GM23338 (cell line): ENCODE measurements at regions not wholly inside any gene's neighbourhood (a gene's known extent, or its start where the extent isn't known, plus 50 kb on each side); places are given as distances from the start of the nearest gene placed in this dataset.

Source experiments
- ATAC-seq: fragments of 200-7000 bp; cut with Tn5 transposase; 3 replicates; pipeline ENCODE4 v1.9.1; 2020
- DNase-seq: peaks from one replicate; pipeline ENCODE4 v3.0.0-alpha.2; 2015; ENCODE audit warnings: low spot score
- H2AFZ ChIP-seq: fragments of 200-600 bp; sonication (generic); 2 replicates; pipeline ENCODE4 v1.8.0; 2016; ENCODE audit warnings: antibody characterized with exemption, mild to moderate bottlenecking, moderate library complexity
- H3F3A ChIP-seq: fragments of 200-600 bp; sonication (generic); replicated peaks from 2 replicates; pipeline ENCODE4 v1.8.0; 2017; ENCODE audit warnings: antibody characterized with exemption, mixed run types, low read depth
- H3K27ac ChIP-seq: fragments of 200-600 bp; sonication (generic); 2 replicates; pipeline ENCODE4 v1.6.1; 2016; ENCODE audit warnings: low read depth
- H3K27me3 ChIP-seq: fragments of 200-600 bp; sonication (generic); 2 replicates; pipeline ENCODE4 v1.8.0; 2016; ENCODE audit warnings: mild to moderate bottlenecking, mixed run types, moderate library complexity; ENCODE audit not compliant: insufficient read depth
- H3K36me3 ChIP-seq: fragments of 200-600 bp; sonication (generic); 2 replicates; pipeline ENCODE4 v1.8.0; 2016; ENCODE audit warnings: mild to moderate bottlenecking; ENCODE audit not compliant: insufficient read depth
- H3K4me1 ChIP-seq: fragments of 200-600 bp; sonication (generic); 2 replicates; pipeline ENCODE4 v1.8.0; 2016; ENCODE audit warnings: mild to moderate bottlenecking, moderate library complexity; ENCODE audit not compliant: insufficient read depth
- H3K4me2 ChIP-seq: fragments of 200-600 bp; sonication (generic); 2 replicates; pipeline ENCODE4 v1.7.1; 2017; ENCODE audit warnings: mixed run types
- H3K4me3 ChIP-seq: fragments of 200-600 bp; sonication (generic); 2 replicates; pipeline ENCODE4 v1.6.1; 2016; ENCODE audit warnings: mixed run types
- H3K79me2 ChIP-seq: fragments of 200-600 bp; sonication (generic); replicated peaks from 2 replicates; pipeline ENCODE4 v1.8.0; 2017; ENCODE audit warnings: mild to moderate bottlenecking; ENCODE audit not compliant: insufficient read depth
- H3K9me2 ChIP-seq: fragments of 200-600 bp; sonication (generic); 2 replicates; pipeline ENCODE4 v1.8.0; 2017; ENCODE audit not compliant: insufficient read depth
- H4K20me1 ChIP-seq: fragments of 200-600 bp; sonication (generic); replicated peaks from 2 replicates; pipeline ENCODE4 v1.8.0; 2017; ENCODE audit warnings: mild to moderate bottlenecking; ENCODE audit not compliant: insufficient read depth
- H3K27ac Mint-ChIP-seq: 2 replicates; pipeline ENCODE4 v1.8.0; 2020; ENCODE audit warnings: inconsistent platforms, mild to moderate bottlenecking, moderate library complexity, mixed read lengths
- H3K27me3 Mint-ChIP-seq: 3 replicates; pipeline ENCODE4 v1.8.0; 2022; ENCODE audit warnings: low read depth, mild to moderate bottlenecking, moderate library complexity, mixed read lengths, inconsistent platforms; ENCODE audit not compliant: insufficient read depth, poor library complexity
- H3K36me3 Mint-ChIP-seq: 3 replicates; pipeline ENCODE4 v1.8.0; 2021; ENCODE audit warnings: low read depth, mild to moderate bottlenecking, inconsistent platforms, moderate library complexity, mixed read lengths
- H3K4me1 Mint-ChIP-seq: 3 replicates; pipeline ENCODE4 v1.8.0; 2020; ENCODE audit warnings: mild to moderate bottlenecking, inconsistent platforms, mixed read lengths
- H3K4me3 Mint-ChIP-seq: 3 replicates; pipeline ENCODE4 v1.8.0; 2021; ENCODE audit warnings: moderate library complexity, mild to moderate bottlenecking, inconsistent platforms, mixed read lengths
- H3K9me3 Mint-ChIP-seq: 3 replicates; pipeline ENCODE4 v1.8.0; 2020; ENCODE audit warnings: moderate library complexity, mild to moderate bottlenecking, inconsistent platforms, mixed read lengths
- CREB1 ChIP-seq: fragments of 250-450 bp; sonication (Bioruptor Pico); IDR thresholded peaks from 2 replicates; pipeline ENCODE4 v1.5.0; 2020; ENCODE audit warnings: low read depth, mild to moderate bottlenecking, moderate library complexity
- CTCF ChIP-seq, 2 experiments: fragments of 200-600 bp in 1 of 2; sonication (generic) in 1 of 2; conservative IDR thresholded peaks; 2 replicates each; pipeline versions ENCODE4 v1.5.1 to v1.6.1; 2016 to 2017; ENCODE audit warnings: antibody characterized with exemption in 2 of 2, low read depth in 2 of 2, mild to moderate bottlenecking in 2 of 2, moderate library complexity in 1 of 2
- ETS1 ChIP-seq: IDR thresholded peaks from 2 replicates; pipeline ENCODE4 v1.6.1; 2016; ENCODE audit warnings: antibody characterized with exemption
- EZH2 ChIP-seq: fragments of 200-600 bp; sonication (generic); IDR thresholded peaks from one replicate; pipeline ENCODE4 v1.8.0; 2017; ENCODE audit warnings: antibody characterized with exemption, mild to moderate bottlenecking, low read depth; ENCODE audit not compliant: unreplicated experiment
- JUNB ChIP-seq: IDR thresholded peaks from one replicate; pipeline ENCODE4 v1.6.1; 2016; ENCODE audit warnings: antibody characterized with exemption; ENCODE audit not compliant: unreplicated experiment
- NANOG ChIP-seq: IDR thresholded peaks from 2 replicates; pipeline ENCODE4 v1.6.1; 2016; ENCODE audit warnings: antibody characterized with exemption, borderline replicate concordance
- POLR2AphosphoS5 ChIP-seq: IDR thresholded peaks from 2 replicates; pipeline ENCODE4 v1.6.1; 2016; ENCODE audit warnings: antibody characterized with exemption, low read depth
- REST ChIP-seq: IDR thresholded peaks from one replicate; pipeline ENCODE4 v1.6.1; 2018; ENCODE audit warnings: antibody characterized with exemption; ENCODE audit not compliant: unreplicated experiment
- STAT1 ChIP-seq: IDR thresholded peaks from one replicate; pipeline ENCODE4 v1.6.1; 2016; ENCODE audit warnings: antibody characterized with exemption; ENCODE audit not compliant: unreplicated experiment
- ZNF114 ChIP-seq: fragments of 250-450 bp; sonication (Bioruptor Pico); IDR thresholded peaks from 2 replicates; pipeline ENCODE4 v1.5.0; 2020; ENCODE audit warnings: mild to moderate bottlenecking, moderate library complexity
- ZNF462 ChIP-seq: fragments of 250-450 bp; sonication (Bioruptor Pico); IDR thresholded peaks from 2 replicates; pipeline ENCODE4 v1.5.0; 2020; ENCODE audit warnings: mild to moderate bottlenecking, moderate library complexity

GRCh38 chr5:106940986-106941385 is 729.8 kb downstream of the EFNA5 start (continued):
- no peak for TF ChIP-seq ZNF462 (CRISPR knock-in tag)
- no peak for TF ChIP-seq CTCF (conservative IDR thresholded peaks at IDR 0.05; ENCODE audit: low read depth in 2 of 2)
- TF ChIP-seq ZNF114 = no peak
- TF ChIP-seq STAT1 = no peak
- no peak for TF ChIP-seq NANOG
- no peak for TF ChIP-seq EZH2

- peaks cover 3% of the 10 kb centered on the region; the same call in 1 of the 3 replicates for H3K9me3 Mint-ChIP-seq
Measured at GRCh38 chr5:106940301-106940846, 730.4 kb downstream of the EFNA5 start.

More at GRCh38 chr5:106940301-106940846, 730.4 kb downstream of the EFNA5 start:
- Histone ChIP-seq H3K4me3 (no peak overlapping the region), H4K20me1 (no peaks in the 10 kb centered on the region), H3K79me2 (no peaks in the 10 kb centered on the region), H3K4me1 (no peaks in the 10 kb centered on the region), H2AFZ (no peak overlapping the region), H3F3A (no peaks in the 10 kb centered on the region), H3K27me3 (no peaks in the 10 kb centered on the region), H3K4me2 (no peak overlapping the region), H3K36me3 (no peaks in the 10 kb centered on the region), H3K27ac (no peak overlapping the region), H3K9me2 (0 out of 2 replicates have a peak, but pooled peaks cover 4% of the 10 kb centered on the region)
- TF ChIP-seq CREB1 (CRISPR knock-in tag) (no peak), ETS1 (no peak), NANOG (no peak), REST (peak; percentile 55), JUNB (no peak), ZNF114 (no peak), STAT1 (no peak), POLR2AphosphoS5 (no peak)
- H3K27me3 Mint-ChIP-seq = peaks cover 1% of the 10 kb centered on the region
- no peak overlapping the region for H3K4me3 Mint-ChIP-seq
- H3K27ac Mint-ChIP-seq = no peak overlapping the region
- DNase-seq = no peak
- 0 out of 3 replicates have a peak, but pooled peaks cover 5% of the 10 kb centered on the region for H3K4me1 Mint-ChIP-seq
- H3K36me3 Mint-ChIP-seq = no peaks in the 10 kb centered on the region
- no peak for ATAC-seq
